ENCODE measurements at regions not wholly inside any gene's neighbourhood (a gene's known extent, or its start where the extent isn't known, plus 50 kb on each side); places are given as distances from the start of the nearest gene placed in this dataset.

- TF ChIP-seq BACH2 (CRISPR knock-in tag; IDR thresholded peaks at IDR 0.05; ENCODE audit: borderline replicate concordance) = no peak
- TF ChIP-seq CSRNP3 (CRISPR knock-in tag; IDR thresholded peaks at IDR 0.05) = no peak
- no peak for TF ChIP-seq ARNTL (CRISPR knock-in tag; IDR thresholded peaks at IDR 0.05; ENCODE audit: borderline replicate concordance, low read depth)
- TF ChIP-seq GLIS3 (CRISPR knock-in tag; IDR thresholded peaks at IDR 0.05) = no peak
- no peak for TF ChIP-seq PATZ1 (CRISPR knock-in tag; IDR thresholded peaks at IDR 0.05; ENCODE audit: borderline replicate concordance)
- no peak for TF ChIP-seq ISL1 (CRISPR knock-in tag; IDR thresholded peaks at IDR 0.05)
Measured at GRCh38 chr2:176923205-176923604, 289.4 kb upstream of the HNRNPA3 start.
